Dendritic cell treated with granulocyte-macrophage colony-stimulating factor and Interleukin-4, amounts not matched to agents 40 ng/mL and 50 ng/mL, for 4 days (primary cell): ENCODE measurements at regions not wholly inside any gene's neighbourhood (a gene's known extent, or its start where the extent isn't known, plus 50 kb on each side); places are given as distances from the start of the nearest gene placed in this dataset.

Experiments
- H3K27ac Mint-ChIP-seq: one replicate; pipeline ENCODE4 v1.8.0; 2022; ENCODE audit warnings: mild to moderate bottlenecking, mixed read lengths
- H3K27me3 Mint-ChIP-seq: one replicate; pipeline ENCODE4 v1.8.0; 2022; ENCODE audit warnings: mild to moderate bottlenecking, mixed read lengths
- H3K36me3 Mint-ChIP-seq: one replicate; pipeline ENCODE4 v1.8.0; 2022; ENCODE audit warnings: low read depth, mixed read lengths
- H3K4me1 Mint-ChIP-seq: one replicate; pipeline ENCODE4 v1.8.0; 2022; ENCODE audit warnings: low read depth, mixed read lengths
- H3K4me3 Mint-ChIP-seq: one replicate; pipeline ENCODE4 v1.8.0; 2022; ENCODE audit warnings: mild to moderate bottlenecking, moderate library complexity, mixed read lengths
- H3K9me3 Mint-ChIP-seq: one replicate; pipeline ENCODE4 v1.8.0; 2022; ENCODE audit warnings: mixed read lengths
- intact Hi-C: fragments of 100-400 bp; cut with micrococcal nuclease; formaldehyde crosslinking; loops from one replicate; pipeline ENCODE4 v1.15.0; 2022

- Mint-ChIP-seq H3K4me1 (peaks cover 5% of the 10 kb centered on the region), H3K4me3 (no peak overlapping the region), H3K27ac (no peak overlapping the region), H3K36me3 (no peaks in the 10 kb centered on the region), H3K27me3 (no peaks in the 10 kb centered on the region), H3K9me3 (no peaks in the 10 kb centered on the region)
- intact Hi-C loops = no loop called here
Observed at GRCh38 chr7:54837168-54837567, 78.2 kb upstream of the SEC61G start.

GRCh38 chr7:54837761-54838160 is 78.8 kb upstream of the SEC61G start:
- H3K9me3 Mint-ChIP-seq = no peaks in the 10 kb centered on the region
- no peaks in the 10 kb centered on the region for H3K27me3 Mint-ChIP-seq
- peaks cover 5% of the 10 kb centered on the region for H3K4me1 Mint-ChIP-seq
- H3K4me3 Mint-ChIP-seq = no peak overlapping the region
- H3K27ac Mint-ChIP-seq = no peak overlapping the region
- no peaks in the 10 kb centered on the region for H3K36me3 Mint-ChIP-seq
- intact Hi-C loops = no loop called here

- H3K36me3 Mint-ChIP-seq = no peaks in the 10 kb centered on the region
- no peaks in the 10 kb centered on the region for H3K27me3 Mint-ChIP-seq
- H3K27ac Mint-ChIP-seq = no peak overlapping the region
- no peak overlapping the region for H3K4me3 Mint-ChIP-seq
- H3K9me3 Mint-ChIP-seq = no peaks in the 10 kb centered on the region
- intact Hi-C loops = no loop called here
- peaks cover 5% of the 10 kb centered on the region for H3K4me1 Mint-ChIP-seq
Observed at GRCh38 chr7:54838175-54838910, 79.3 kb upstream of the SEC61G start.

- Mint-ChIP-seq H3K27ac (no peak overlapping the region), H3K4me1 (peaks cover 5% of the 10 kb centered on the region), H3K27me3 (peaks cover 3% of the 10 kb centered on the region), H3K9me3 (no peaks in the 10 kb centered on the region), H3K36me3 (no peaks in the 10 kb centered on the region), H3K4me3 (no peak overlapping the region)
- intact Hi-C loops = loop anchor here (1.0 kb wide), 2 partner anchors 51 to 65 kb away; no protein-coding TSS in a partner anchor
Observed at GRCh38 chr7:54839575-54840213, 80.7 kb upstream of the SEC61G start.

- intact Hi-C loops = no loop called here
- no peaks in the 10 kb centered on the region for H3K36me3 Mint-ChIP-seq
- no peak overlapping the region for H3K4me3 Mint-ChIP-seq
- H3K4me1 Mint-ChIP-seq = peaks cover 5% of the 10 kb centered on the region
- H3K27ac Mint-ChIP-seq = no peak overlapping the region
- peaks cover 3% of the 10 kb centered on the region for H3K27me3 Mint-ChIP-seq
- no peaks in the 10 kb centered on the region for H3K9me3 Mint-ChIP-seq
Observed at GRCh38 chr7:54841772-54842697, 83.0 kb upstream of the SEC61G start.

- Mint-ChIP-seq H3K4me1 (peaks cover 5% of the 10 kb centered on the region), H3K4me3 (no peak overlapping the region), H3K9me3 (no peaks in the 10 kb centered on the region), H3K27me3 (peaks cover 3% of the 10 kb centered on the region), H3K27ac (no peak overlapping the region), H3K36me3 (no peaks in the 10 kb centered on the region)
- intact Hi-C loops = no loop called here
Observed at GRCh38 chr7:54843841-54844355, 84.9 kb upstream of the SEC61G start.

GRCh38 chr7:54846273-54846672 is 87.3 kb upstream of the SEC61G start:
- no peaks in the 10 kb centered on the region for H3K9me3 Mint-ChIP-seq
- intact Hi-C loops = no loop called here

GRCh38 chr7:54847921-54848320 is 88.9 kb upstream of the SEC61G start:
- H3K27me3 Mint-ChIP-seq = peaks cover 3% of the 10 kb centered on the region
- no peaks in the 10 kb centered on the region for H3K4me1 Mint-ChIP-seq
- peaks cover 9% of the 10 kb centered on the region for H3K9me3 Mint-ChIP-seq
- no peak overlapping the region for H3K4me3 Mint-ChIP-seq
- H3K36me3 Mint-ChIP-seq = no peaks in the 10 kb centered on the region
- no peak overlapping the region for H3K27ac Mint-ChIP-seq
- intact Hi-C loops = no loop called here

More at GRCh38 chr7:54846273-54846672, 87.3 kb upstream of the SEC61G start:
- Mint-ChIP-seq H3K27ac (no peak overlapping the region), H3K4me1 (no peaks in the 10 kb centered on the region), H3K4me3 (no peak overlapping the region), H3K36me3 (no peaks in the 10 kb centered on the region), H3K27me3 (peaks cover 3% of the 10 kb centered on the region)

GRCh38 chr7:54856856-54857255 is 97.8 kb upstream of the SEC61G start:
- peaks cover 2% of the 10 kb centered on the region for H3K27me3 Mint-ChIP-seq
- no peak overlapping the region for H3K27ac Mint-ChIP-seq
- H3K4me1 Mint-ChIP-seq = no peaks in the 10 kb centered on the region
- peaks cover 21% of the 10 kb centered on the region for H3K9me3 Mint-ChIP-seq
- H3K36me3 Mint-ChIP-seq = no peaks in the 10 kb centered on the region
- no peak overlapping the region for H3K4me3 Mint-ChIP-seq
- intact Hi-C loops = no loop called here

GRCh38 chr7:54857294-54857693 is 98.3 kb upstream of the SEC61G start:
- H3K36me3 Mint-ChIP-seq = no peaks in the 10 kb centered on the region
- H3K27me3 Mint-ChIP-seq = peaks cover 2% of the 10 kb centered on the region
- no peak overlapping the region for H3K27ac Mint-ChIP-seq
- peaks cover 18% of the 10 kb centered on the region for H3K9me3 Mint-ChIP-seq
- no peaks in the 10 kb centered on the region for H3K4me1 Mint-ChIP-seq
- intact Hi-C loops = no loop called here
- H3K4me3 Mint-ChIP-seq = no peak overlapping the region

- Mint-ChIP-seq H3K4me3 (no peak overlapping the region), H3K9me3 (peaks cover 10% of the 10 kb centered on the region), H3K36me3 (no peaks in the 10 kb centered on the region), H3K27me3 (peaks cover 2% of the 10 kb centered on the region), H3K27ac (no peak overlapping the region), H3K4me1 (no peaks in the 10 kb centered on the region)
- intact Hi-C loops = no loop called here
Observed at GRCh38 chr7:54858008-54858692, 99.1 kb upstream of the SEC61G start.

GRCh38 chr7:54859066-54859465 is 100.1 kb upstream of the SEC61G start:
- Mint-ChIP-seq H3K36me3 (no peaks in the 10 kb centered on the region), H3K9me3 (peaks cover under 1% of the 10 kb centered on the region), H3K4me3 (no peak overlapping the region), H3K27me3 (peaks cover 2% of the 10 kb centered on the region), H3K27ac (no peak overlapping the region), H3K4me1 (no peaks in the 10 kb centered on the region)
- intact Hi-C loops = no loop called here

GRCh38 chr7:54859545-54859944 is 100.5 kb upstream of the SEC61G start:
- intact Hi-C loops = no loop called here
- no peak overlapping the region for H3K27ac Mint-ChIP-seq
- H3K4me1 Mint-ChIP-seq = no peaks in the 10 kb centered on the region
- H3K9me3 Mint-ChIP-seq = no peaks in the 10 kb centered on the region
- H3K4me3 Mint-ChIP-seq = no peak overlapping the region
- no peaks in the 10 kb centered on the region for H3K36me3 Mint-ChIP-seq
- peaks cover 2% of the 10 kb centered on the region for H3K27me3 Mint-ChIP-seq
